ENCODE measurements at regions not wholly inside any gene's neighbourhood (a gene's known extent, or its start where the extent isn't known, plus 50 kb on each side); places are given as distances from the start of the nearest gene placed in this dataset.

DNA sequence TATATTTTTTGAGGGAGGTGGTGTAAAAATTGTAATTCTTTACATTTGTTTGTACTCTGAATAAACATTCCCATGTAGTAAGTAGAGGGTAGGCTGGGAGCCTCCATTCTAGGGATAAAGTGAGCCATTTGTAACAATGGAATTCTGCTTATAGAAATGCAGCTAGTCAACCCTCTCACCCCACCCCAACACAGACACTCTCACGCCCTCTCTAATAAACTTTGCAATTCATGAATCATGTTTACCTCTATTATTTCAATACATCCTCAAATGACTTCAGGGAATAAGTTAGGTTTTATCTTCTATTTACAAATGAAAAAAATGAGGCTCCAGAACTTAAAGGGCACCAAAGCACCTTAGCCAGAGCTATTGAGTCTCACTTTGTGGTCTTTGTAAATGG lies 56.5 kb upstream of the PDZRN3 start:
- CTCF ChIA-PET: no interaction called here

DNA sequence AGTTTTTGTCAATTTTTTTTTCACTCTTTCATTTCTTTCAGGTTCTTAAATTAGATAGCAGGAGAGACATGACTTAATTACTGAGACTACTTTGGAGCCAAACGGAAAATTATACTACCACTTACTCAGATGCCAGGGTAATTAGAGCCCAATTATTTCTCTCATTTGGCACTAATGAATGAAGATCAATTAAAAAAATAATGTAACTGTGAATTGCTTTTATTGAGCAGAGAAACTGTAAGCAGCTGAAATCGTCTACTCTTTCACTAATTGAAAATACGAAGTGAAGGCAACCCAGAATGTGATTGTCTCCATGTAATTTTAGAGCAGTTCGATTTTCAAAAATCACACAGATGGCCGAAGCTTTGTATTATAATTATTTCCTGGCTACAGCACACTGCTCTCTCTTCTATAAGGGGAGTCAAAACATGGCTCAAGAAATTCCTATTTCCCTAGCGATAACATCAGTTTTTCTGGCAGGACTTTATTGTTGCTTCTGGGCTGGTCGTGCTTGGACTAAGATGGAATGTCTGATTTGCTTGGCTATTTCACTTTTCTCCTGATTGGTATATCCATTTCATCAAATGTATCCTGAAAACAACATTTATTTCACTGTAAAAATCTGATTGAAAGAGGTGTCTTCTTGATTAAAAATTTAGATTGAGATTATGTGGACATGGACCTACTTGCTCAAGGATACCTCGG lies 55.8 kb upstream of the PDZRN3 start:
- intact Hi-C loops (cut with micrococcal nuclease; ENCODE audit: unreplicated experiment) (no loop called here), in situ Hi-C loops (cut with MboI) (no loop called here)
- POLR2A ChIA-PET: no interaction called here
- BruUV-seq (replicated peaks): no TSS peak
- Histone ChIP-seq H2AFZ (ENCODE audit: control insufficient read depth, low read depth, low read length) (no peak overlapping the region), H3K36me3 (ENCODE audit: control insufficient read depth in 2 of 2, insufficient read depth in 2 of 2, low read length in 1 of 2) (no peaks in the 10 kb centered on the region), H4K20me1 (ENCODE audit: control insufficient read depth, insufficient read depth) (no peaks in the 10 kb centered on the region), H3K9ac (ENCODE audit: control insufficient read depth, insufficient read depth, low read length) (no peak overlapping the region), H3K4me1 (ENCODE audit: control insufficient read depth, insufficient read depth, low read length) (no peaks in the 10 kb centered on the region), H3K4me3 (no peak overlapping the region), H3K27ac (ENCODE audit: control insufficient read depth, insufficient read depth) (no peak overlapping the region), H3K4me2 (ENCODE audit: control insufficient read depth, insufficient read depth) (no peak overlapping the region), H3K79me2 (ENCODE audit: control insufficient read depth, insufficient read depth, low read length) (no peaks in the 10 kb centered on the region), H3K9me3 (replicated peaks; ENCODE audit: control insufficient read depth, insufficient read depth, low read length) (no peaks in the 10 kb centered on the region), H3K27me3 (replicated peaks in 1 of 2; ENCODE audit: control insufficient read depth in 2 of 2, insufficient read depth in 2 of 2, low read length in 1 of 2) (no peaks in the 10 kb centered on the region)
- FAIRE-seq (no peak), ATAC-seq (no peak), DNase-seq (ENCODE audit: low read depth, low spot score) (no peak)
- CTCF ChIA-PET: no interaction called here
- SMC1A ChIA-PET (ENCODE audit: uncharacterized antibody, unreplicated experiment): interaction anchor here (0.8 kb wide), 1 partner anchor 329 kb away, joined by 3 read pairs; no protein-coding TSS in a partner anchor
- WGBS (ENCODE audit: insufficient coverage, insufficient replicate concordance, low lambda C conversion rate, missing lambda C conversion rate): 28% methylated on average over 8 of the region's 8 CpGs
- RAD21 ChIA-PET (ENCODE audit: unreplicated experiment): no interaction called here
- TF ChIP-seq NBN (IDR thresholded peaks at IDR 0.05) (no peak), STAT1 (conservative IDR thresholded peaks at IDR 0.05) (no peak), ZNF217 (IDR thresholded peaks at IDR 0.05) (no peak), TCF12 (IDR thresholded peaks at IDR 0.05; ENCODE audit: low read depth, low read length) (no peak), ZSCAN29 (IDR thresholded peaks at IDR 0.05) (no peak), HCFC1 (IDR thresholded peaks at IDR 0.05; ENCODE audit: low read length) (no peak), ZNF207 (IDR thresholded peaks at IDR 0.05; ENCODE audit: borderline replicate concordance) (no peak), SMAD5 (IDR thresholded peaks at IDR 0.05; ENCODE audit: low read depth) (no peak)
- TF ChIP-seq, protein P1, sequence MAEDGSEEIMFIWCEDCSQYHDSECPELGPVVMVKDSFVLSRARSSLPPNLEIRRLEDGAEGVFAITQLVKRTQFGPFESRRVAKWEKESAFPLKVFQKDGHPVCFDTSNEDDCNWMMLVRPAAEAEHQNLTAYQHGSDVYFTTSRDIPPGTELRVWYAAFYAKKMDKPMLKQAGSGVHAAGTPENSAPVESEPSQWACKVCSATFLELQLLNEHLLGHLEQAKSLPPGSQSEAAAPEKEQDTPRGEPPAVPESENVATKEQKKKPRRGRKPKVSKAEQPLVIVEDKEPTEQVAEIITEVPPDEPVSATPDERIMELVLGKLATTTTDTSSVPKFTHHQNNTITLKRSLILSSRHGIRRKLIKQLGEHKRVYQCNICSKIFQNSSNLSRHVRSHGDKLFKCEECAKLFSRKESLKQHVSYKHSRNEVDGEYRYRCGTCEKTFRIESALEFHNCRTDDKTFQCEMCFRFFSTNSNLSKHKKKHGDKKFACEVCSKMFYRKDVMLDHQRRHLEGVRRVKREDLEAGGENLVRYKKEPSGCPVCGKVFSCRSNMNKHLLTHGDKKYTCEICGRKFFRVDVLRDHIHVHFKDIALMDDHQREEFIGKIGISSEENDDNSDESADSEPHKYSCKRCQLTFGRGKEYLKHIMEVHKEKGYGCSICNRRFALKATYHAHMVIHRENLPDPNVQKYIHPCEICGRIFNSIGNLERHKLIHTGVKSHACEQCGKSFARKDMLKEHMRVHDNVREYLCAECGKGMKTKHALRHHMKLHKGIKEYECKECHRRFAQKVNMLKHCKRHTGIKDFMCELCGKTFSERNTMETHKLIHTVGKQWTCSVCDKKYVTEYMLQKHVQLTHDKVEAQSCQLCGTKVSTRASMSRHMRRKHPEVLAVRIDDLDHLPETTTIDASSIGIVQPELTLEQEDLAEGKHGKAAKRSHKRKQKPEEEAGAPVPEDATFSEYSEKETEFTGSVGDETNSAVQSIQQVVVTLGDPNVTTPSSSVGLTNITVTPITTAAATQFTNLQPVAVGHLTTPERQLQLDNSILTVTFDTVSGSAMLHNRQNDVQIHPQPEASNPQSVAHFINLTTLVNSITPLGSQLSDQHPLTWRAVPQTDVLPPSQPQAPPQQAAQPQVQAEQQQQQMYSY (CRISPR knock-in tag; IDR thresholded peaks at IDR 0.05): no peak
- TF ChIP-seq, protein P2, sequence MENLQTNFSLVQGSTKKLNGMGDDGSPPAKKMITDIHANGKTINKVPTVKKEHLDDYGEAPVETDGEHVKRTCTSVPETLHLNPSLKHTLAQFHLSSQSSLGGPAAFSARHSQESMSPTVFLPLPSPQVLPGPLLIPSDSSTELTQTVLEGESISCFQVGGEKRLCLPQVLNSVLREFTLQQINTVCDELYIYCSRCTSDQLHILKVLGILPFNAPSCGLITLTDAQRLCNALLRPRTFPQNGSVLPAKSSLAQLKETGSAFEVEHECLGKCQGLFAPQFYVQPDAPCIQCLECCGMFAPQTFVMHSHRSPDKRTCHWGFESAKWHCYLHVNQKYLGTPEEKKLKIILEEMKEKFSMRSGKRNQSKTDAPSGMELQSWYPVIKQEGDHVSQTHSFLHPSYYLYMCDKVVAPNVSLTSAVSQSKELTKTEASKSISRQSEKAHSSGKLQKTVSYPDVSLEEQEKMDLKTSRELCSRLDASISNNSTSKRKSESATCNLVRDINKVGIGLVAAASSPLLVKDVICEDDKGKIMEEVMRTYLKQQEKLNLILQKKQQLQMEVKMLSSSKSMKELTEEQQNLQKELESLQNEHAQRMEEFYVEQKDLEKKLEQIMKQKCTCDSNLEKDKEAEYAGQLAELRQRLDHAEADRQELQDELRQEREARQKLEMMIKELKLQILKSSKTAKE (IDR thresholded peaks at IDR 0.05; ENCODE audit: low read depth, poor library complexity, severe bottlenecking): no peak

More for the DNA sequence above, 56.5 kb upstream of the PDZRN3 start:
- no peak overlapping the region for H3K9ac ChIP-seq (ENCODE audit: control insufficient read depth, insufficient read depth, low read length)
- no peaks in the 10 kb centered on the region for H3K4me1 ChIP-seq (ENCODE audit: control insufficient read depth, insufficient read depth, low read length)
- H4K20me1 ChIP-seq (ENCODE audit: control insufficient read depth, insufficient read depth): no peaks in the 10 kb centered on the region
- WGBS (ENCODE audit: insufficient coverage, insufficient replicate concordance, low lambda C conversion rate, missing lambda C conversion rate): 0% methylated on average over 1 of the region's 1 CpG
- H3K4me3 ChIP-seq: no peak overlapping the region
- no TSS peak for BruUV-seq (replicated peaks)
- no peaks in the 10 kb centered on the region for H3K27me3 ChIP-seq (replicated peaks in 1 of 2; ENCODE audit: control insufficient read depth in 2 of 2, insufficient read depth in 2 of 2, low read length in 1 of 2)
- H3K4me2 ChIP-seq (ENCODE audit: control insufficient read depth, insufficient read depth): no peak overlapping the region
- ATAC-seq (no peak), FAIRE-seq (no peak), DNase-seq (ENCODE audit: low read depth, low spot score) (no peak)
- no peak for TF ChIP-seq SREBF1 (IDR thresholded peaks at IDR 0.05; ENCODE audit: low read length)
- TF ChIP-seq EZH2 (IDR thresholded peaks at IDR 0.05; ENCODE audit: borderline replicate concordance, control insufficient read depth, low read depth, low read length): no peak
- TF ChIP-seq RELA (IDR thresholded peaks at IDR 0.05; ENCODE audit: borderline replicate concordance, partially characterized antibody): no peak
- no peak for TF ChIP-seq MEF2A (IDR thresholded peaks at IDR 0.05; ENCODE audit: insufficient read depth, low read depth, low read length)
- TF ChIP-seq ZNF274 (IDR thresholded peaks at IDR 0.05; ENCODE audit: insufficient read depth, insufficient read length): no peak
- H3K9me3 ChIP-seq (replicated peaks; ENCODE audit: control insufficient read depth, insufficient read depth, low read length): no peaks in the 10 kb centered on the region
- H3K79me2 ChIP-seq (ENCODE audit: control insufficient read depth, insufficient read depth, low read length): no peaks in the 10 kb centered on the region
- intact Hi-C loops (cut with micrococcal nuclease; ENCODE audit: unreplicated experiment): no loop called here
- H2AFZ ChIP-seq (ENCODE audit: control insufficient read depth, low read depth, low read length): no peak overlapping the region
- ChIA-PET POLR2A (no interaction called here), SMC1A (ENCODE audit: uncharacterized antibody, unreplicated experiment) (interaction anchor here (0.8 to 1.2 kb wide), 2 partner anchors 9 to 330 kb away, joined by 3 read pairs; no protein-coding TSS in a partner anchor), RAD21 (ENCODE audit: unreplicated experiment) (no interaction called here)
- H3K27ac ChIP-seq (ENCODE audit: control insufficient read depth, insufficient read depth): no peak overlapping the region
- in situ Hi-C loops (cut with MboI): no loop called here
- H3K36me3 ChIP-seq (ENCODE audit: control insufficient read depth in 2 of 2, insufficient read depth in 2 of 2, low read length in 1 of 2): no peaks in the 10 kb centered on the region

Data from GM12878 (cell line).